Prostate gland (tissue), 2 donors: ENCODE measurements at regions not wholly inside any gene's neighbourhood (a gene's known extent, or its start where the extent isn't known, plus 50 kb on each side); places are given as distances from the start of the nearest gene placed in this dataset.
"Not testable (repeated sequence)": the region's sequence is repeated elsewhere in the genome, so short reads cannot be mapped to it uniquely, and the experiment has no call there.

Experiments
- DNase-seq: peaks from one replicate; pipeline ENCODE4 v3.0.0-alpha.2; 2019; ENCODE audit warnings: low spot score
- H3K27ac ChIP-seq, 2 donors: fragments of 200-600 bp; sonication (generic); 2 replicates each; pipeline ENCODE4 v1.5.1; 2017 to 2019
- H3K27me3 ChIP-seq: fragments of 200-600 bp; sonication (generic); replicated peaks from 2 replicates; pipeline ENCODE4 v1.5.1; 2019; ENCODE audit not compliant: insufficient read depth
- H3K36me3 ChIP-seq, 2 donors: fragments of 200-600 bp; sonication (generic); 1 replicate in 1 of 2; 2 replicates in 1 of 2; pipeline versions ENCODE4 v1.5.1 to v1.8.1; 2017 to 2019
- H3K4me1 ChIP-seq: fragments of 200-600 bp; sonication (generic); replicated peaks from 2 replicates; pipeline ENCODE4 v1.5.1; 2019
- H3K4me3 ChIP-seq, 2 donors: fragments of 200-600 bp; sonication (generic); 2 replicates each; pipeline ENCODE4 v1.5.1; 2017 to 2019
- H3K9me3 ChIP-seq: fragments of 200-600 bp; sonication (generic); 2 replicates; pipeline ENCODE4 v1.5.1; 2017
- WGBS: methylation state at CpG from one replicate; pipeline ENCODE4 v1.1.5; 2018; 5-methylcytosine and 5-hydroxymethylcytosine counted together
- intact Hi-C: fragments of 100-400 bp; cut with DNase I; formaldehyde crosslinking; loops from one replicate; pipeline ENCODE4 v1.14.2; 2022

GRCh38 chr7:76870504-76870808 lies 161.7 kb downstream of the SPDYE17 start:
- H3K27me3 ChIP-seq, intact Hi-C loops, H3K4me3 ChIP-seq, H3K27ac ChIP-seq, H3K4me1 ChIP-seq, DNase-seq, H3K36me3 ChIP-seq, H3K9me3 ChIP-seq: not testable (repeated sequence)
- 38% methylated on average over 1 of the region's 1 CpG for WGBS

- H3K27ac ChIP-seq, H3K4me1 ChIP-seq, DNase-seq, H3K27me3 ChIP-seq, H3K36me3 ChIP-seq, H3K9me3 ChIP-seq, intact Hi-C loops, H3K4me3 ChIP-seq: not testable (repeated sequence)
- WGBS: 89% methylated on average over 1 of the region's 4 CpGs
These were observed 164.7 kb downstream of the SPDYE17 start for GRCh38 chr7:76867364-76867889.

- H3K27me3 ChIP-seq, H3K27ac ChIP-seq, H3K9me3 ChIP-seq, intact Hi-C loops, H3K36me3 ChIP-seq, DNase-seq, H3K4me1 ChIP-seq, H3K4me3 ChIP-seq: not testable (repeated sequence)
- WGBS: 79% methylated on average over 1 of the region's 5 CpGs
These were observed 168.9 kb downstream of the SPDYE17 start for GRCh38 chr7:76863150-76863773.

- H3K27ac ChIP-seq, intact Hi-C loops, DNase-seq, H3K4me1 ChIP-seq, H3K4me3 ChIP-seq, H3K27me3 ChIP-seq, H3K9me3 ChIP-seq, H3K36me3 ChIP-seq: not testable (repeated sequence)
These were observed 169.9 kb downstream of the SPDYE17 start for GRCh38 chr7:76862241-76862640.

- H3K9me3 ChIP-seq, H3K27ac ChIP-seq, intact Hi-C loops, H3K4me1 ChIP-seq, DNase-seq, H3K27me3 ChIP-seq, H3K4me3 ChIP-seq, H3K36me3 ChIP-seq: not testable (repeated sequence)
- WGBS: 27% methylated on average over 5 of the region's 5 CpGs
These were observed 172.2 kb downstream of the SPDYE17 start for GRCh38 chr7:76859933-76860332.

GRCh38 chr7:76854631-76855030 lies 177.5 kb downstream of the SPDYE17 start:
- H3K4me3 ChIP-seq, H3K27me3 ChIP-seq, H3K9me3 ChIP-seq, H3K36me3 ChIP-seq, intact Hi-C loops, DNase-seq, H3K4me1 ChIP-seq, H3K27ac ChIP-seq: not testable (repeated sequence)

GRCh38 chr7:76852787-76853584 lies 179.2 kb downstream of the SPDYE17 start:
- H3K36me3 ChIP-seq, intact Hi-C loops, DNase-seq, H3K27me3 ChIP-seq, H3K27ac ChIP-seq, H3K9me3 ChIP-seq, H3K4me3 ChIP-seq, H3K4me1 ChIP-seq: not testable (repeated sequence)
- WGBS: 59% methylated on average over 6 of the region's 6 CpGs

GRCh38 chr7:76852362-76852761 lies 179.8 kb downstream of the SPDYE17 start:
- DNase-seq, intact Hi-C loops: not testable (repeated sequence)

GRCh38 chr7:76851617-76852016 lies 180.5 kb downstream of the SPDYE17 start:
- WGBS: 70% methylated on average over 5 of the region's 5 CpGs
- DNase-seq, H3K36me3 ChIP-seq, H3K27me3 ChIP-seq, H3K4me1 ChIP-seq, H3K27ac ChIP-seq, H3K4me3 ChIP-seq, H3K9me3 ChIP-seq, intact Hi-C loops: not testable (repeated sequence)

More at GRCh38 chr7:76852362-76852761, 179.8 kb downstream of the SPDYE17 start:
- H3K27me3 ChIP-seq, H3K9me3 ChIP-seq, H3K36me3 ChIP-seq, H3K4me1 ChIP-seq, H3K27ac ChIP-seq, H3K4me3 ChIP-seq: not testable (repeated sequence)
- WGBS: 86% methylated on average over 1 of the region's 1 CpG

GRCh38 chr7:76849887-76850563 lies 182.1 kb downstream of the SPDYE17 start:
- H3K9me3 ChIP-seq, intact Hi-C loops, H3K4me1 ChIP-seq, DNase-seq, H3K36me3 ChIP-seq, H3K27ac ChIP-seq, H3K27me3 ChIP-seq, H3K4me3 ChIP-seq: not testable (repeated sequence)
- WGBS: 84% methylated on average over 2 of the region's 2 CpGs

- H3K4me1 ChIP-seq, H3K27ac ChIP-seq, H3K27me3 ChIP-seq, intact Hi-C loops, DNase-seq, H3K4me3 ChIP-seq, H3K36me3 ChIP-seq, H3K9me3 ChIP-seq: not testable (repeated sequence)
- 84% methylated on average over 3 of the region's 3 CpGs for WGBS
These were observed 192.3 kb downstream of the SPDYE17 start for GRCh38 chr7:76839879-76840278.

- H3K27me3 ChIP-seq, DNase-seq, H3K36me3 ChIP-seq, H3K9me3 ChIP-seq, H3K4me1 ChIP-seq, intact Hi-C loops, H3K4me3 ChIP-seq, H3K27ac ChIP-seq: not testable (repeated sequence)
- 89% methylated on average over 1 of the region's 1 CpG for WGBS
These were observed 192.9 kb downstream of the SPDYE17 start for GRCh38 chr7:76839214-76839613.
